ENCODE measurements at regions not wholly inside any gene's neighbourhood (a gene's known extent, or its start where the extent isn't known, plus 50 kb on each side); places are given as distances from the start of the nearest gene placed in this dataset.

DNA sequence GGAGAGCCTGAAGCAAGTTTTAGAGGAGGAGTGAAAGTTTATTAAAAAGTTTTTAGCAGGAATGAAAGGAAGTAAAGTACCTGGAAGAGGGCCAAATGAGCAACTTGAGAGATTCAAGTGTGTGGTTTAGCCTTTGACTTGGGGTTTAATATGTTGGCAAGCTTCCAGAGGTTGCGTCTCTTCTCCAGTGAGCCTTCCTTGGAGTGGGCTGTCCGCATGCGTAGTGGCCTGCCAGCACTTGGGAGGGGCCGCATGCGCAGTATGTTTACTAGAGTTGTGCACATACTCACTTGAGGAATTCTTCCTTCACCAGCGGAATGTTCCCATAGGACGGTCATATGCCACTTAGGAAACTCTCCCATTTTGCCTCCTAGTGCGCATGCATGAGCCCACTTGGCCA, 235.2 kb downstream of the ALDH8A1 start (continued):
- TF ChIP-seq EP300 (IDR thresholded peaks at IDR 0.05; ENCODE audit: borderline replicate concordance in 1 of 2, low read depth in 2 of 2, low read length in 2 of 2), result no peak
